ACHN (cell line): ENCODE measurements at regions not wholly inside any gene's neighbourhood (a gene's known extent, or its start where the extent isn't known, plus 50 kb on each side); places are given as distances from the start of the nearest gene placed in this dataset.

Source experiments
- DNase-seq: peaks from one replicate; pipeline ENCODE4 v3.0.0-alpha.2; 2015
- in situ Hi-C: cut with HindIII; loops from 2 replicates; pipeline ENCODE4 v1.10.0; 2017; ENCODE audit warnings: low sequenced_read_pairs, low pct_ligation_motif_present, low pct_unique_long_range_greater_than_20kb

DNA sequence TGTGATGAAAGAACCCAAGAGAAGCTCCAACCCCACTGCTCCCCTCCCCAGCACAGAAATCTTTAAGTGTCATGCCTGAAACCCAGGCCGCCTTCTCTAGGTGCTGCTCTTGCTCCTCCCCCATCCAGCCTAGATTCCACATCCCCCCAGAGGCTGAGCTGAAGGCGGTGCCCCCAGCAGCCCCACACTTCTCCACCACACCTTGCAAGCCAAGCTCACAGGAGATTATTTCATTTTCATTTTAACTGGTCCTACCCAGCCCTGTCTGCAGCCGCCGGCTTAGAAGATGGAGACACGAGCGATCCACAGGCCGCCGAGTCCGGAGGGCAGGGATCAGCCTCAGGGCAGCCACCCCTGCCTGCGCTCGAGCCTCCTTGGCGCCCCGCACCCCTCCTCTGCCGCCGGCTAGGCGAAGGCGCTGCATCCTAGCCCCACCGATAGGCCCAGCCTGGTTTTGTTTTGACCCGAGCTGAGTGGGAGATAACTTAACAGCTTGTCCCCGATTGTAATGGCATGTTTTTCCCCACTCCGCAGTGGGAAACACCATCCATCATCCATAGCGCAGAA lies 125.3 kb downstream of the RBFOX3 start:
- no peak for DNase-seq
- in situ Hi-C loops, result no loop called here

DNA sequence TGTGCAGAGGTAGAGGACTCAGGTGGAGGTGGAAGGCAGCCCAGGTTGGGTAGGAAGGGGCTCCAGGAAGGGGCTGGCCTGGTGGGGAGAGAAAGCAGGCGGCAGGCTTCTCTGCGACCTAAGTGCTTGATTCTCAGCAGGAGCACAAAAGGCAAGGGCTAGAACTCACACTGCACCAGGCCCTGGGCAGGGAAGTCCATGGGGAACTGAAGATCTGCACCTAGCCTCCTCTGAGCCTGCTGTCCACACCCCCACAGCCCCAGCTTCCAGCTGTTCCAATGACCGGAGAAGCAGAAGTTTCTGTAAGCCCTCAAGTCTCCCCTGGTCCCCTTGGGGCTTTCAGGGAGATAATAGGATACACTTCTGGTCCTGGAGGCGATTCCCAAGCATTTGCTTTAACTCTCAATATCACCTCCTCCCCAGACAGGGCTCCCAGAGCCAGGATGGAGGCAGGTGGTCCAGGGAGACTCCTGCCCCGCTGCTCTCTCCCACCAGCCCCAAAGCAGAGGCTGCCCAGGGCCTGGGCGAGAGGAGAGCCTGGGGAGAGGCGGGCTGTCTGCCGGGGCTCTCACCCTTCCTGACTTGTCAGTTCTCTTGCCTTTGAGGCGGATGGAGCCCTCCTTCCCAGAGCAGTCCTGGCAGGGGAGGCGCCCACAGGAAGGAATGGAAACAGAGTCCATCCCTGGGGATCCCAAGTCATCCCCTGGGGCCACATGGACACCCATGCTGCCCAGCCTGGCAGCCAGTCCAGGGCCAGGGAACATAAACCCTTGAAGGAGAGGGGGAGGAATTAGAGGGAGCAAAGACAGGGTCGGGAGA lies 126.0 kb downstream of the RBFOX3 start:
- DNase-seq, result no peak
- in situ Hi-C loops, result no loop called here

DNA sequence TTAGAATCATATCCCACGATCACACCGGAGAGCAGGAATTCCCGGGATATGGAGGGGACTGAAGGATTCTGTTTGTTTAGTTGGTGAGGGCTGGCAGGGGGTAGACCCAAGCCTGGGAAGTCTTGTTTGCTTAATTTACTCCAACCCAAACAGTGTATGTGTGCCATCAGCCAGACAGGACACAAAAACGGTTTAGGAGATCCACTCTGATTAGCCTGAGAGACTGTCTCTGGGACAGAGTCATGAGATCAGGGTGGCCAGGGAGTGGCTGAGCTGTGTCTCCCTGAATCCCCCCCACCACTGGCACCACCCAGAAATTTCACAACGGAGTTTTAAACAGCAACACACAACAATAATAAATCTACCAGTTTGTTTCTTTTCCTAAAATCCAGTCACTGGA lies 127.0 kb downstream of the RBFOX3 start:
- in situ Hi-C loops, result no loop called here
- no peak for DNase-seq

- DNase-seq, result no peak
- in situ Hi-C loops, result no loop called here
Measured at GRCh38 chr17:79482727-79483521, 127.9 kb downstream of the RBFOX3 start.

DNA sequence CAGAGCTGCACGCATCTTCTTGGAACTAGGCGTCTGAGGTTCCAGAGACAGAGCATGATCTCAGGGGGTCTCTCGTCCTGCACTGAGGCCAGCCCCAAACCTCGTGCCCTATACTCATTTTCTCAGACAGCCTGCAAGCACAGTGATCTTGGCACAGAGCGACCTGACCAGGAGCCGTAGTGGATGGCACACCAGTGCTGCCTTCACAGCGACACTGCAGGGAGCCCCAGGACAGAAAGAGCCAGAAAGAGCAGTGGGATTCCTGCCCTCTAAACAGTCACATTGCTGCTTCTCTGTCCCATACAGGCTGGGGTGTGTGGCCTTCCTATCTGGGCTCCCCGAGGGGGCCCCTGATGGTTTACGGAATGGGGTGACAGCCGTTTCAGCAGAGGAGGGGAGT lies 131.0 kb downstream of the RBFOX3 start:
- no peak for DNase-seq
- in situ Hi-C loops, result no loop called here

DNA sequence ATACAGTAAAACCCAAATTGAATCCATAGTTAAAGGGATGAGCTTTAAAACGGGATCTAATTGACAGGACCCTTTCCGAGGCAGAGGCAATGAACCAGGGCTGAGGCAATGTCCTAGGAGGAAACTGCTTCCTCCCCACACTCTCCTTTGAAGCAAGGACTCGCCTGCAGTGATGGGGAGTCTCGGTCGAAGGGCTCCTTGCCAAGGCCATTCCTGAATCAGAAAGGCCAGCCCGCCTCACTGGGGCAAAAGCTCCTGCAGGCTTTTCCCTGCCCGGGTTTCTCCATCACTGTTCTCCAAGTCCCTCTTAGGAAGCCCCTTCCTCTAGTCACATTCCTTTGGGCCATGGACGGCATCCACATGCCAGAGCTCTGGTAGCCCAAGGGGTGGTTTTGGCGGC lies 132.0 kb downstream of the RBFOX3 start:
- no peak for DNase-seq
- in situ Hi-C loops, result no loop called here

- in situ Hi-C loops, result no loop called here
Measured at GRCh38 chr17:79478051-79478461, 132.8 kb downstream of the RBFOX3 start.

GRCh38 chr17:79476074-79476652 lies 134.7 kb downstream of the RBFOX3 start:
- in situ Hi-C loops, result no loop called here
- no peak for DNase-seq

More at GRCh38 chr17:79478051-79478461, 132.8 kb downstream of the RBFOX3 start:
- no peak for DNase-seq

DNA sequence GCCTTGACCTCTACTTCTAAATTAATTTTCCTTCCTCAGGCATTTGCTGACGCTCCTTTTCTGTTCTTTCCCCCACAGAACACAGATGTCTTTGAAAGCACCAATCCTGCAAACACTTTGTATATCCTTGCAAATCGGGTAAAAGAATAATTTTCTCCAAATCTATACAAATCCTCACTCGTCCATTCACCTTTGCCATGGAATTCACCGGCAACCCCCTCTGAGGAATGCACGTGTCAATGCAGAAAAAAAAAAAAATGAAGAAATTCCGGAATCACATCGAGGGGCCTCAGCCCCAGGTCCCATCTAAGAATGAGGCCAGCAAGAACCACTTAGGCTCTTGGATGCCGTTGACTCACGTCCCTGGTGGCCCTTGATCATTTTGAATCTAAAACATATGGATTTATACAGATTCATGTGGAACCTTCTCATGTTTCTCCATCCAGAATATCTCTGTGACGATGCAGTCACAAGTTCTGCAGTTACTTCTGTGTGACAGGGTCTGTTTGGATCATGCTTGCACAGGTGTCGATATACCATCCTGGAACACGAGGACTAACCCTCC lies 136.9 kb downstream of the RBFOX3 start:
- no peak for DNase-seq
- in situ Hi-C loops, result no loop called here

DNA sequence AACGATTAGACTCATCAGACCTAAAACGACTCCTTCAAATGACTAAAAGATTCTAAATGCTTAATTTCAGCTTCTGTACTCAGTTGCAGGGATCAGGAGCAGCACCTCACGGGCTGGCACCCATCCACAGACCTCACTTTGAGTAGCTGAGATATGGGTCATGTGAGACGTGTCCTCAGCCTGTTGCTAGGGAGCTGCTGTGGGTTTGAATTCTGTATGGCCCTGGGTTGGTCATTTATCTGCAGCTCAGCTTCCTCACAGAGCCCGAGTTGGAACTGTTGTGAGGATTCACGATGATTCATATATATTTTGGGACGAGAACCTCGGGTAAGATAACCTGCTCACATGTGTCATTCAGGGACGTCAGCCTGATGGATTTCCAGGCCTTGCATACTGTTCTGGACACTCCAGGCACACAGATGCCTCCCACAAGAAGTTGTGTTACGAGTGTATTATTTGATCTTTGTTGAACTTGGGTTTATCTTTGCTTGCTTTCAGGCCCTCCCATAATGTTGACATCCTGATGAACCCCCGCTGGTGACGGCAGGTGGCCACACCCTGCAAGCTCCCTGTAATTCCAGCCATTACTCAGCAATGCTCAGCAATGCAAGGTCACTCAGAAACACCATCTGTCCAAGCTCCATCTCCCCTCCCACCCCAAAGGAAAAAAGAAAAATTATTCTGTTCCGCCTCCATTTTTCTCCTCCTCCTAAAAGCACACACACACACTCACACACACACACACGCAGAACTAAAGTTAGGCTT lies 137.6 kb downstream of the RBFOX3 start:
- in situ Hi-C loops, result no loop called here
- DNase-seq, result no peak

DNA sequence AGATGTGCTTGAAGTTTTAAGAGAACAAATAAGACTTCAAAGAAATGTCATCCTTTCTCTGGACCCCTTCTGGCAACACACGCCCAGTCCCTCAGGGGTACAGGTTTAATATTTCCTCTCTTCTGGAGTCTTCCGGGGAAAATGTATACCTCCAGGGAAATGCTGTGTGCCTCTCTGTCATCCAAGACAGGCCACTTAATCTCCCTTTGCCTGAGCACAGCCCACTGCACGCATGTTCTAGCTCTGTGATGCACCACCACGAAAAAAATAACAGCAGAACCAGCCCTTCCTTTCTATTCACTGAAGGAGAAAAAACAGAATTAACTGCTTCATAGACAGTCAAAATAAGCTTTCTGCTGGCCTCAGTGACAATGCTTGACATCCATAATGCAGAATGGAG lies 140.1 kb downstream of the RBFOX3 start:
- in situ Hi-C loops, result no loop called here
- no peak for DNase-seq

DNA sequence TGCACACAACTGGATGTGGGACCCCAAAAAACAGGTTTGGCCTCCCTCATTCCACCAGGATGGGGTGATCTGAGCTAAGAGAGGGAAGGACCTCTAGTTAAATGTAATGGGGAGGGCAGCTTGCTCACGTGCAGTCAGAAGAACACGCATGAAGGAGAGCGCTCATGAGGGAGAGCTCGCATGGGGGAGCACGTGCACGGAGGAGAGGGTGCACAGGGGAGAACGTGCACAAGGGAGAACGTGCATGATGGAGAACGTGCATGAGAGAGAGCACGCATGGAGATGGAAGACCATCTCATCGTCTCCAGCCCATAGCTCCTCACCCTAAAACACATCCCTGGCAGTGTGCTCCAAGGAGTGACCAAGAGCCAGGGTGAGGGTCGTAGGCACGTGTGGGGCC lies 141.2 kb downstream of the RBFOX3 start:
- in situ Hi-C loops, result no loop called here
- no peak for DNase-seq

GRCh38 chr17:79468183-79468944 lies 142.5 kb downstream of the RBFOX3 start:
- no peak for DNase-seq
- in situ Hi-C loops, result no loop called here

- in situ Hi-C loops, result no loop called here
- DNase-seq, result no peak
Measured at GRCh38 chr17:79466562-79467350, 144.1 kb downstream of the RBFOX3 start.

DNA sequence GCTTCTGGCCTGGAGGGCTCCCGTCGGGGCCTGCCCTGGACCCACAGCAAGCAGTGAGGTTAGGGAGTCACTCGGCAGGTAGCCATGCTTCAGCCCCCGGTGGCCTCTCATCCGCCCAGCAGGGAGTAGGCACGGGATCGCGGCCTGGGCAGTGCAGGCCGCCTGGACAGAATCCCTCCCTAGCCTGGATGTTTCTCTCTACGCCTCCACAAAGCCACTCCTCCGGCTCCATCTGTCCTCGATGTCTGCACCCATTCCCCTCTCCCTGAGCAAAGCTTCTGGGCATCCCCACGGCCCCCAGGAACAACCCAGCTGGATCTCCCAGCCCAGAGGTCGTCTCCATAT lies 145.2 kb downstream of the RBFOX3 start:
- no peak for DNase-seq
- in situ Hi-C loops, result no loop called here

GRCh38 chr17:79465011-79465680 lies 145.7 kb downstream of the RBFOX3 start:
- DNase-seq, result no peak

More at GRCh38 chr17:79465011-79465680, 145.7 kb downstream of the RBFOX3 start:
- in situ Hi-C loops, result no loop called here
